ENCODE measurements at regions not wholly inside any gene's neighbourhood (a gene's known extent, or its start where the extent isn't known, plus 50 kb on each side); places are given as distances from the start of the nearest gene placed in this dataset.
"Not testable (repeated sequence)": the region's sequence is repeated elsewhere in the genome, so short reads cannot be mapped to it uniquely, and the experiment has no call there.

- Histone ChIP-seq H3K9me3 (replicated peaks; ENCODE audit: control insufficient read depth, insufficient read depth, low read depth, low read length) (no peaks in the 10 kb centered on the region), H3K4me1 (replicated peaks in 1 of 2; ENCODE audit: control insufficient read depth in 2 of 2, insufficient read depth in 2 of 2, low read length in 2 of 2) (no peaks in the 10 kb centered on the region), H3K9ac (ENCODE audit: insufficient read depth in 1 of 2, low read depth in 2 of 2, low read length in 2 of 2) (no peak overlapping the region), H3K9me1 (ENCODE audit: control insufficient read depth, insufficient read depth, low read length) (no peaks in the 10 kb centered on the region), H3K36me3 (ENCODE audit: control insufficient read depth, insufficient read depth, low read length) (no peaks in the 10 kb centered on the region), H3K4me3 (no peak overlapping the region), H4K20me1 (replicated peaks; ENCODE audit: control insufficient read depth, insufficient read depth, low read length) (no peaks in the 10 kb centered on the region), H3K27me3 (ENCODE audit: control insufficient read depth in 2 of 2, insufficient read depth in 2 of 2, low read length in 2 of 2) (peaks cover 0 to 5% of the 10 kb centered on the region in 2 experiments; a peak in 1 of 5 replicates), H3K27ac (ENCODE audit: extremely low read depth, low read depth, low read length) (no peak overlapping the region), H2AFZ (ENCODE audit: low read depth, low read length) (no peak overlapping the region), H3K4me2 (ENCODE audit: insufficient read depth, low read length) (no peak overlapping the region), H3K79me2 (ENCODE audit: control insufficient read depth, insufficient read depth, low read length) (no peaks in the 10 kb centered on the region)
- intact Hi-C loops (cut with micrococcal nuclease) = no loop called here
- DNase-seq (ENCODE audit: extremely low read depth in 1 of 4, low spot score in 3 of 4) = no peak
- TF ChIP-seq, protein P1, sequence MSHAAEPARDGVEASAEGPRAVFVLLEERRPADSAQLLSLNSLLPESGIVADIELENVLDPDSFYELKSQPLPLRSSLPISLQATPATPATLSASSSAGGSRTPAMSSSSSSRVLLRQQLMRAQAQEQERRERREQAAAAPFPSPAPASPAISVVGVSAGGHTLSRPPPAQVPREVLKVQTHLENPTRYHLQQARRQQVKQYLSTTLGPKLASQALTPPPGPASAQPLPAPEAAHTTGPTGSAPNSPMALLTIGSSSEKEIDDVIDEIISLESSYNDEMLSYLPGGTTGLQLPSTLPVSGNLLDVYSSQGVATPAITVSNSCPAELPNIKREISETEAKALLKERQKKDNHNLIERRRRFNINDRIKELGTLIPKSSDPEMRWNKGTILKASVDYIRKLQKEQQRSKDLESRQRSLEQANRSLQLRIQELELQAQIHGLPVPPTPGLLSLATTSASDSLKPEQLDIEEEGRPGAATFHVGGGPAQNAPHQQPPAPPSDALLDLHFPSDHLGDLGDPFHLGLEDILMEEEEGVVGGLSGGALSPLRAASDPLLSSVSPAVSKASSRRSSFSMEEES (CRISPR knock-in tag; IDR thresholded peaks at IDR 0.05) = peak; percentile 60
- no peak for TF ChIP-seq ZFP1 (CRISPR knock-in tag; IDR thresholded peaks at IDR 0.05)
- FAIRE-seq = no peak
- no TSS peak for BruUV-seq (replicated peaks)
- ATAC-seq = no peak
- WGBS (ENCODE audit: insufficient coverage, low coverage, missing lambda C conversion rate) = 0% methylated on average over 1 of the region's 1 CpG
- in situ Hi-C loops (cut with MboI) = no loop called here
- POLR2A ChIA-PET = no interaction called here
- CTCF ChIA-PET (ENCODE audit: low intra/inter-chr PET ratio) = no interaction called here
Measured at GRCh38 chr9:93884808-93885207, 70.3 kb downstream of the BARX1 start.

GRCh38 chr9:93879662-93880407, 75.3 kb downstream of the BARX1 start:
- BruUV-seq (replicated peaks); FAIRE-seq; H3K9ac ChIP-seq (ENCODE audit: insufficient read depth in 1 of 2, low read depth in 2 of 2, low read length in 2 of 2); H3K4me1 ChIP-seq (replicated peaks in 1 of 2; ENCODE audit: control insufficient read depth in 2 of 2, insufficient read depth in 2 of 2, low read length in 2 of 2); H3K27ac ChIP-seq (ENCODE audit: extremely low read depth, low read depth, low read length); H3K27me3 ChIP-seq (ENCODE audit: control insufficient read depth in 2 of 2, insufficient read depth in 2 of 2, low read length in 2 of 2); H3K9me3 ChIP-seq (replicated peaks; ENCODE audit: control insufficient read depth, insufficient read depth, low read depth, low read length); H3K79me2 ChIP-seq (ENCODE audit: control insufficient read depth, insufficient read depth, low read length); H4K20me1 ChIP-seq (replicated peaks; ENCODE audit: control insufficient read depth, insufficient read depth, low read length); H2AFZ ChIP-seq (ENCODE audit: low read depth, low read length); H3K4me2 ChIP-seq (ENCODE audit: insufficient read depth, low read length); H3K4me3 ChIP-seq; intact Hi-C loops (cut with micrococcal nuclease); CTCF ChIA-PET (ENCODE audit: low intra/inter-chr PET ratio); POLR2A ChIA-PET; ATAC-seq; H3K36me3 ChIP-seq (ENCODE audit: control insufficient read depth, insufficient read depth, low read length); H3K9me1 ChIP-seq (ENCODE audit: control insufficient read depth, insufficient read depth, low read length); in situ Hi-C loops (cut with MboI); DNase-seq (ENCODE audit: extremely low read depth in 1 of 4, low spot score in 3 of 4): not testable (repeated sequence)
- 4% methylated on average over 18 of the region's 35 CpGs for WGBS (ENCODE audit: insufficient coverage, low coverage, missing lambda C conversion rate)
